Mesodermal cell (in vitro differentiated cells): ENCODE measurements at regions not wholly inside any gene's neighbourhood (a gene's known extent, or its start where the extent isn't known, plus 50 kb on each side); places are given as distances from the start of the nearest gene placed in this dataset.
"Not testable (repeated sequence)": the region's sequence is repeated elsewhere in the genome, so short reads cannot be mapped to it uniquely, and the experiment has no call there.

Source experiments
- H3K27ac ChIP-seq: 2 replicates; pipeline ENCODE4 v1.7.0; 2013; ENCODE audit warnings: mild to moderate bottlenecking, low read depth, low read length, moderate library complexity; ENCODE audit not compliant: severe bottlenecking
- H3K36me3 ChIP-seq: 2 replicates; pipeline ENCODE4 v1.7.1; 2013; ENCODE audit warnings: mild to moderate bottlenecking, low read length, moderate library complexity; ENCODE audit not compliant: control insufficient read depth, insufficient read depth
- H3K4me1 ChIP-seq: one replicate; pipeline ENCODE4 v1.7.1; 2013; ENCODE audit warnings: mild to moderate bottlenecking, low read length; ENCODE audit not compliant: insufficient read depth, control insufficient read depth, poor library complexity, severe bottlenecking
- H3K4me3 ChIP-seq: 2 replicates; pipeline ENCODE4 v1.7.0; 2013; ENCODE audit warnings: low read length, control low read depth, mild to moderate bottlenecking; ENCODE audit not compliant: insufficient read depth, poor library complexity, severe bottlenecking; ENCODE audit errors: extremely low read depth
- H3K9me3 ChIP-seq: 2 replicates; pipeline ENCODE4 v1.7.1; 2013; ENCODE audit warnings: mild to moderate bottlenecking, low read length, moderate library complexity; ENCODE audit not compliant: control insufficient read depth
- WGBS, 2 experiments: methylation state at CpG; one replicate each; pipeline ENCODE4 v1.1.5; 2013; ENCODE audit warnings: missing lambda C conversion rate in 2 of 2; ENCODE audit not compliant: insufficient coverage in 2 of 2; 5-methylcytosine and 5-hydroxymethylcytosine counted together

- H3K4me3 ChIP-seq, H3K4me1 ChIP-seq, H3K27ac ChIP-seq, H3K36me3 ChIP-seq: not testable (repeated sequence)
- 40% methylated on average over 1 of the region's 3 CpGs; no CpG with 5 or more reads in 1 of the 2 experiments for WGBS, 2 experiments
- H3K9me3 ChIP-seq = peaks cover 11% of the 10 kb centered on the region
These were observed 418.9 kb upstream of the IMPG1 start for GRCh38 chr6:76491376-76491775.

- Histone ChIP-seq H3K4me3 (no peak overlapping the region), H3K4me1 (no peaks in the 10 kb centered on the region), H3K9me3 (peaks cover 9% of the 10 kb centered on the region), H3K27ac (no peak overlapping the region), H3K36me3 (no peaks in the 10 kb centered on the region)
These were observed 418.0 kb upstream of the IMPG1 start for GRCh38 chr6:76490456-76490855.

DNA sequence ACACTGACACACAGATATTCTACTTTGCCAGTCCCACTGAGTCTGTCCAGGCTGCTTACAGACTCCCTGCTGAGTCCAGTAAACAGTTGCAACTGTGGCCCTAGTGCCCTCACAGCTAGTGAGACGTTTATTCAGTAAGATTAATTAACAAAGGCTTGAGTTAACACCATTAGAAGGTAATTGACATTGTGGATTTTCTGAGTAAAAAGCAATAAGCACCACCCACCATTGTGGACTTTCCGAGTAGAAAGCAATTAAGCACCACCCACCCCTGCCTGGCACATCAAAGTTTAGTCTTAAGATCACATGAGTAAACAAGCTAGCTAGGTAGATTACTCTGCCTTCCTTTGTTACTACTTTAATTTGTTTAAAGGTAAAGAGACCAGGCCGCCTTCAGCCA lies 408.6 kb upstream of the IMPG1 start:
- H3K4me3 ChIP-seq = no peak overlapping the region
- no peak overlapping the region for H3K27ac ChIP-seq
- H3K9me3 ChIP-seq = no peaks in the 10 kb centered on the region
- 72% methylated on average over 2 of the region's 3 CpGs; no CpG with 5 or more reads in 1 of the 2 experiments for WGBS, 2 experiments
- H3K4me1 ChIP-seq = no peaks in the 10 kb centered on the region
- no peaks in the 10 kb centered on the region for H3K36me3 ChIP-seq

DNA sequence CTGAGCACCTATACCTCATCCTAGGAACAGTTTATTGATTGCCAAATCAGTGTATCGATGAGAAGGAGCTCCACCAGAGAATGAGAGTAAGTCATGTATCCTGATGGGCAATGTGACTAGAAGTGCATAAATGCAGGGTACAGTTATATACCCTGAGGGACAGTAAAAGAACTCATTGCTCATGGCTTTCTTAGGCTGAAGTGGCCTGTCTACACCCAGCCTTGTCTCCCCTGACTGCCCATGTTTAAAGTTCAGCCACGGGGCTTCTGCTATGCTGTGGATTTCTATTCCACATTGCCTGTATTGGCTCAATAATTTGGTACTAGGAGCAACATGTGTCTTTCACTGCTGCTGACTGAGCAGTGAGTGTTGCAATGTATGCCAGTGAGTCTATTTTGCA lies 400.4 kb upstream of the IMPG1 start:
- WGBS, 2 experiments = 89 to 100% methylated on average over 1 of the region's 2 CpGs
- H3K4me1 ChIP-seq = no peaks in the 10 kb centered on the region
- H3K36me3 ChIP-seq = no peaks in the 10 kb centered on the region
- no peak overlapping the region for H3K4me3 ChIP-seq
- H3K9me3 ChIP-seq = no peaks in the 10 kb centered on the region
- H3K27ac ChIP-seq = no peak overlapping the region

- WGBS, 2 experiments = 90 to 92% methylated on average over 2 to 3 of the region's 4 CpGs
- H3K4me1 ChIP-seq = no peaks in the 10 kb centered on the region
- H3K9me3 ChIP-seq = no peaks in the 10 kb centered on the region
- H3K4me3 ChIP-seq = no peak overlapping the region
- no peaks in the 10 kb centered on the region for H3K36me3 ChIP-seq
- H3K27ac ChIP-seq = no peak overlapping the region
These were observed 393.8 kb upstream of the IMPG1 start for GRCh38 chr6:76466286-76466685.

DNA sequence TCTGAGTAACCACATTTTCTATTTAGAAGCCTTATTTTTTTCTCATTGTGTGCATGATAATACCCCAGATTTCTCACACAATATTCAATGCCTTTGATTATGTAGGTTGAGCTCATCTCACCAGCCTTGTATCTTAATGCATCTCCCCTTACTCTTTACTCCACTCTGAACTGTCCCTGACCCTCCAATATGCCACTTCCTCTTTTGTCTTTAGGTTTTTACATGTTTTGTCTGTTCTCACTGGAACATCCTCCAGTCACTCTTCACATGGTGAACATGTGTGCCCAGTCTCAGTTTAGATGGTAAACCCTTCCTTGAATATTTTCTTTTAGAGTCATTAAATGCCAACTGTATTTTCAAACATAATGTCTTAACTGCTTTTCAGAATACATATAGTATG lies 392.9 kb upstream of the IMPG1 start:
- Histone ChIP-seq H3K4me3 (no peak overlapping the region), H3K9me3 (no peaks in the 10 kb centered on the region), H3K4me1 (no peaks in the 10 kb centered on the region), H3K36me3 (no peaks in the 10 kb centered on the region), H3K27ac (no peak overlapping the region)

DNA sequence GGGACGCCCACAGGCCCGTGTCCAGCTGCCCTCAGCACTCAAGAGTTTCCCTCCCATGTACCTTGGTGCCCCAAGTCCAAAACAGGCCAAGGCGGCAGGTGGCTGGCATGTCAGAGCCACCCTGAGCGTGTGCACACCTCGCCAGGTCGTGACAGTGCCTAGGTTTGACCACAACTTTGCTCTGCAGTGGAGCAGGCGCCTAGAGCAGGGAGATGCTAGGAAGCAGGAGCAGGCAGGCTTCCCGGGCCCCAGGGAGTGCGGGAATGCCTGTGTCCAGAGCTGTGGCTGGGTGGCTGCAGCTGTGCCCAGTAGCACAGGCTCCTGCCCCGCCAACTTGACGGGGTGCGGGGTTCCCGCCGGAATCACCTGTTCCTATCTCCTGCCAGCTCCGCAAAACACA lies 380.8 kb upstream of the IMPG1 start:
- Histone ChIP-seq H3K36me3 (no peaks in the 10 kb centered on the region), H3K9me3 (no peaks in the 10 kb centered on the region), H3K27ac (no peak overlapping the region), H3K4me3 (no peak overlapping the region), H3K4me1 (no peaks in the 10 kb centered on the region)
- 93 to 97% methylated on average over 8 to 14 of the region's 15 CpGs for WGBS, 2 experiments

GRCh38 chr6:76451926-76452709 lies 379.7 kb upstream of the IMPG1 start:
- no peaks in the 10 kb centered on the region for H3K9me3 ChIP-seq
- H3K4me1 ChIP-seq = no peaks in the 10 kb centered on the region
- H3K4me3 ChIP-seq = no peak overlapping the region
- H3K27ac ChIP-seq = no peak overlapping the region
- H3K36me3 ChIP-seq = no peaks in the 10 kb centered on the region
- whole genome bisulfite sequencing, 2 experiments = 88 to 94% methylated on average over 20 of the region's 20 CpGs

GRCh38 chr6:76448109-76448508 lies 375.6 kb upstream of the IMPG1 start:
- no peak overlapping the region for H3K27ac ChIP-seq
- no CpG with 5 or more reads among the region's 1 CpG for WGBS, 2 experiments

GRCh38 chr6:76441875-76442274 lies 369.4 kb upstream of the IMPG1 start:
- WGBS, 2 experiments = 73 to 83% methylated on average over 2 of the region's 3 CpGs
- Histone ChIP-seq H3K27ac (no peak overlapping the region), H3K36me3 (no peaks in the 10 kb centered on the region), H3K9me3 (no peaks in the 10 kb centered on the region), H3K4me3 (no peak overlapping the region), H3K4me1 (no peaks in the 10 kb centered on the region)

More at GRCh38 chr6:76448109-76448508, 375.6 kb upstream of the IMPG1 start:
- Histone ChIP-seq H3K36me3 (no peaks in the 10 kb centered on the region), H3K9me3 (no peaks in the 10 kb centered on the region), H3K4me3 (no peak overlapping the region), H3K4me1 (no peaks in the 10 kb centered on the region)

DNA sequence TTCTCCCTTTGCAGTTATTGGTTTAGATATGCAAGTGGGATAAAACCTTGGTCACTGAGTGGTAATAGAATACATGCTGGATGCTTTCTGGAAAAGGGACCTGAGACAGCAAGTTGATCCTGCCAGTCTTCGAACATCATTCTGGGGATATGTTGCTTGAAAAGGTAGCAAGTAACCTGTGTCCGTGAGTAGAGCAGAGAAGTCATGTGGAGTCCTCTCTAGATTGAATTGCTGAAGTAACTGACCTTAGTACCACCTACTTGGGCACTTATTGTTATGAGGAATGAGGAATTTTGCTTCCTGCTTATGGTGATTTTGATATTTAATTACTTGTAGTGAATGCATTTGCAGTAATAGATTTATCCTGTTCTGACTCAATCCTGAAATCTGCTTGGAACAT lies 367.3 kb upstream of the IMPG1 start:
- Histone ChIP-seq H3K36me3 (no peaks in the 10 kb centered on the region), H3K9me3 (no peaks in the 10 kb centered on the region), H3K27ac (no peak overlapping the region), H3K4me3 (no peak overlapping the region), H3K4me1 (no peaks in the 10 kb centered on the region)
- WGBS, 2 experiments = 46 to 88% methylated on average over 1 to 2 of the region's 2 CpGs
